HEK293 (cell line): ENCODE measurements at regions not wholly inside any gene's neighbourhood (a gene's known extent, or its start where the extent isn't known, plus 50 kb on each side); places are given as distances from the start of the nearest gene placed in this dataset.

Experiments
- KLF1 ChIP-seq: fragments of 450-650 bp; formaldehyde crosslinking; IDR thresholded peaks from 2 replicates; pipeline ENCODE4 v1.5.1; 2016; ENCODE audit warnings: missing biosample characterization, missing genetic modification characterization
- KLF16 ChIP-seq: fragments of 450-650 bp; formaldehyde crosslinking; IDR thresholded peaks from 2 replicates; pipeline ENCODE4 v1.5.1; 2017; ENCODE audit warnings: missing biosample characterization, missing genetic modification characterization
- ZNF548 ChIP-seq: fragments of 450-650 bp; formaldehyde crosslinking; IDR thresholded peaks from 2 replicates; pipeline ENCODE4 v1.5.1; 2016; ENCODE audit warnings: missing biosample characterization, missing genetic modification characterization
- ZNF596 ChIP-seq: fragments of 450-650 bp; IDR thresholded peaks from 2 replicates; pipeline ENCODE4 v1.5.0; 2018; ENCODE audit warnings: missing biosample characterization, mild to moderate bottlenecking, missing genetic modification characterization, moderate library complexity
- ZNF670 ChIP-seq: fragments of 450-650 bp; formaldehyde crosslinking; IDR thresholded peaks from 2 replicates; pipeline ENCODE4 v1.5.1; 2016; ENCODE audit warnings: missing biosample characterization, missing genetic modification characterization, low read depth
- ZNF707 ChIP-seq: fragments of 450-650 bp; formaldehyde crosslinking; IDR thresholded peaks from 2 replicates; pipeline ENCODE4 v1.5.1; 2016; ENCODE audit warnings: missing biosample characterization, missing genetic modification characterization
- ZNF830 ChIP-seq: fragments of 450-650 bp; IDR thresholded peaks from 2 replicates; pipeline ENCODE4 v1.5.0; 2018; ENCODE audit warnings: missing biosample characterization, missing genetic modification characterization, low read depth, mild to moderate bottlenecking, moderate library complexity
- TF ChIP-seq, protein P1 (sequence below): fragments of 450-650 bp; formaldehyde crosslinking; IDR thresholded peaks from 2 replicates; pipeline ENCODE4 v1.5.1; 2016; ENCODE audit warnings: missing biosample characterization, missing genetic modification characterization
- TF ChIP-seq, protein P2 (sequence below): fragments of 450-650 bp; formaldehyde crosslinking; IDR thresholded peaks from 2 replicates; pipeline ENCODE4 v1.5.1; 2016; ENCODE audit warnings: missing biosample characterization, missing genetic modification characterization
- TF ChIP-seq, protein P3 (sequence below): fragments of 450-650 bp; formaldehyde crosslinking; IDR thresholded peaks from 2 replicates; pipeline ENCODE4 v1.5.1; 2016; ENCODE audit warnings: missing biosample characterization, missing genetic modification characterization, borderline replicate concordance

DNA sequence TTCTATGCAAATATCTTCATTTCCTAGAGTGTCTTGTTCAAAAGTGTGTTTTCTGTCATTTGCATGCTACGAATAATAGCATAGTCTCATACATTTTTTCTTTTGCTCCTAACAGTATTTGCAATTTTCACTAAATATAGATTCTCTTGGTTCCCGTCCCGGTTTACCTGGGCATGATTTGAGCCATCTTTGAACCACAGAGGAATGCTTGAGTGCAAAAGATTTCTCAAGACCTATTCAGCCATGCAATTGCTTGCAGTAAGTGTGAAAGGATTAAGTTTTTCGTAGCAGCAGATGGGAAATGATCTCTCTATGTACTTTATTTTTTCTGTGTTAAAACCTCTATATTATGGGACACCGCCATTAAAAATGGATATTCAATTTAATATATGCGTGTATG, 733.0 kb downstream of the ZPLD1 start:
- no peak for TF ChIP-seq ZNF548
- TF ChIP-seq, protein P1, sequence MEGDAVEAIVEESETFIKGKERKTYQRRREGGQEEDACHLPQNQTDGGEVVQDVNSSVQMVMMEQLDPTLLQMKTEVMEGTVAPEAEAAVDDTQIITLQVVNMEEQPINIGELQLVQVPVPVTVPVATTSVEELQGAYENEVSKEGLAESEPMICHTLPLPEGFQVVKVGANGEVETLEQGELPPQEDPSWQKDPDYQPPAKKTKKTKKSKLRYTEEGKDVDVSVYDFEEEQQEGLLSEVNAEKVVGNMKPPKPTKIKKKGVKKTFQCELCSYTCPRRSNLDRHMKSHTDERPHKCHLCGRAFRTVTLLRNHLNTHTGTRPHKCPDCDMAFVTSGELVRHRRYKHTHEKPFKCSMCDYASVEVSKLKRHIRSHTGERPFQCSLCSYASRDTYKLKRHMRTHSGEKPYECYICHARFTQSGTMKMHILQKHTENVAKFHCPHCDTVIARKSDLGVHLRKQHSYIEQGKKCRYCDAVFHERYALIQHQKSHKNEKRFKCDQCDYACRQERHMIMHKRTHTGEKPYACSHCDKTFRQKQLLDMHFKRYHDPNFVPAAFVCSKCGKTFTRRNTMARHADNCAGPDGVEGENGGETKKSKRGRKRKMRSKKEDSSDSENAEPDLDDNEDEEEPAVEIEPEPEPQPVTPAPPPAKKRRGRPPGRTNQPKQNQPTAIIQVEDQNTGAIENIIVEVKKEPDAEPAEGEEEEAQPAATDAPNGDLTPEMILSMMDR (tag by site-specific recombination), result no peak
- no peak for TF ChIP-seq KLF16 (tag by site-specific recombination)
- TF ChIP-seq ZNF707 (tag by site-specific recombination), result no peak
- TF ChIP-seq ZNF830 (tag by site-specific recombination), result no peak
- no peak for TF ChIP-seq ZNF596 (tag by site-specific recombination)
- TF ChIP-seq, protein P2, sequence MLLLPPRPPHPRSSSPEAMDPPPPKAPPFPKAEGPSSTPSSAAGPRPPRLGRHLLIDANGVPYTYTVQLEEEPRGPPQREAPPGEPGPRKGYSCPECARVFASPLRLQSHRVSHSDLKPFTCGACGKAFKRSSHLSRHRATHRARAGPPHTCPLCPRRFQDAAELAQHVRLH, result no peak
- no peak for TF ChIP-seq ZNF670
- TF ChIP-seq KLF1 (tag by site-specific recombination), result no peak
- TF ChIP-seq, protein P3, sequence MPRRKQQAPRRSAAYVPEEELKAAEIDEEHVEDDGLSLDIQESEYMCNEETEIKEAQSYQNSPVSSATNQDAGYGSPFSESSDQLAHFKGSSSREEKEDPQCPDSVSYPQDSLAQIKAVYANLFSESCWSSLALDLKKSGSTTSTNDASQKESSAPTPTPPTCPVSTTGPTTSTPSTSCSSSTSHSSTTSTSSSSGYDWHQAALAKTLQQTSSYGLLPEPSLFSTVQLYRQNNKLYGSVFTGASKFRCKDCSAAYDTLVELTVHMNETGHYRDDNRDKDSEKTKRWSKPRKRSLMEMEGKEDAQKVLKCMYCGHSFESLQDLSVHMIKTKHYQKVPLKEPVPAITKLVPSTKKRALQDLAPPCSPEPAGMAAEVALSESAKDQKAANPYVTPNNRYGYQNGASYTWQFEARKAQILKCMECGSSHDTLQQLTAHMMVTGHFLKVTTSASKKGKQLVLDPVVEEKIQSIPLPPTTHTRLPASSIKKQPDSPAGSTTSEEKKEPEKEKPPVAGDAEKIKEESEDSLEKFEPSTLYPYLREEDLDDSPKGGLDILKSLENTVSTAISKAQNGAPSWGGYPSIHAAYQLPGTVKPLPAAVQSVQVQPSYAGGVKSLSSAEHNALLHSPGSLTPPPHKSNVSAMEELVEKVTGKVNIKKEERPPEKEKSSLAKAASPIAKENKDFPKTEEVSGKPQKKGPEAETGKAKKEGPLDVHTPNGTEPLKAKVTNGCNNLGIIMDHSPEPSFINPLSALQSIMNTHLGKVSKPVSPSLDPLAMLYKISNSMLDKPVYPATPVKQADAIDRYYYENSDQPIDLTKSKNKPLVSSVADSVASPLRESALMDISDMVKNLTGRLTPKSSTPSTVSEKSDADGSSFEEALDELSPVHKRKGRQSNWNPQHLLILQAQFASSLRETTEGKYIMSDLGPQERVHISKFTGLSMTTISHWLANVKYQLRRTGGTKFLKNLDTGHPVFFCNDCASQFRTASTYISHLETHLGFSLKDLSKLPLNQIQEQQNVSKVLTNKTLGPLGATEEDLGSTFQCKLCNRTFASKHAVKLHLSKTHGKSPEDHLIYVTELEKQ (tag by site-specific recombination), result no peak
